HG02610 (cell line): ENCODE measurements at regions not wholly inside any gene's neighbourhood (a gene's known extent, or its start where the extent isn't known, plus 50 kb on each side); places are given as distances from the start of the nearest gene placed in this dataset.
"Not testable (repeated sequence)": the region's sequence is repeated elsewhere in the genome, so short reads cannot be mapped to it uniquely, and the experiment has no call there.

Experiments used
- ATAC-seq: cut with Tn5 transposase; IDR thresholded peaks from one replicate; pipeline ENCODE4 v1.9.1; 2021; ENCODE audit warnings: mild to moderate bottlenecking, moderate library complexity; ENCODE audit not compliant: unreplicated experiment

- no peak for ATAC-seq
Observed at GRCh38 chr9:38195737-38196161, 126.7 kb upstream of the SHB start.

DNA sequence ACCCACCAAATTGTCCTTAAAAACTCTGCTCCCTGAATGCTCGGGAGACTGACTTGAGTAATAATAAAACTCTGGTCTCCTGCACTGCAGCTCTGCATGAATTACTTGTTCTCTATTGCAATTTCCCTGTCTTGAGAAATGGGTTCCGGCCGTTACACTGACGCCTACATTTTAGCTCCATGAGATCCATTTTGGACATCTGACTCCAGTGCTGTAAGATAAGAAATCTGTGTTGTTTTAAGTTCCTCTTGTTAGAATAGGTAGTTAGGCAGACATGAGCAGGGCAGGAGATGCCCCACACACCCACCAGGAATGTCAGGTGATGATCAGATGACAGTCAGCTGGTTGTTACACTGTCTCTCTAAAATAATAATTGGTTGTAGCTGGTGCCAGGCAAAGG, 125.8 kb upstream of the SHB start:
- no peak for ATAC-seq

DNA sequence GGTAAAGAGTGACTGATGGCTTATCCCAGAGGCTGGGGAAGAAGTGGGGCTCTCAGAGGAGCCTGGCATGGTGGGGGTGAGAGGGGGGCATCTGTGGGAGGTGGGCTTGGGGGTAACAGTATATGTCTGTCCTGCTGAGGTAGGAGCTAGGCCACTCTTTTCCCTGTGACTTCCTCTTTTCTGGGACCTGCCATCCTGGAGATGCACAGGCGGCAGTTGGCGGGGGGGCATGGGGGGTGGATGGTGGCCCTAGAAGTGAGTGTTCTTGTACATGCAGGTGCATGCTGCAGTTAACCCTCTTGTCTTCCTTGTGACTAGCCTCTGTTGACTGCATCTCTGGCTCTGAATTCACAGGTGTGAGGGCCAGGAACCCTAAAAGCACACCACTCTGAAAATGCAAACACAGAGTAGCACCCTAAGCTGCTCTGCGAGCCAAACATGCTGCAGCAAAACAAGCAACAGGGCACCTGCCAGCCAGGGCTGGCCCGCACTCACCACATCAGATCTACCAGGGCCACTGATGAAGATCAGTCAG, 123.8 kb upstream of the SHB start:
- ATAC-seq, result no peak

- ATAC-seq, result no peak
Observed at GRCh38 chr9:38186404-38187115, 117.5 kb upstream of the SHB start.

DNA sequence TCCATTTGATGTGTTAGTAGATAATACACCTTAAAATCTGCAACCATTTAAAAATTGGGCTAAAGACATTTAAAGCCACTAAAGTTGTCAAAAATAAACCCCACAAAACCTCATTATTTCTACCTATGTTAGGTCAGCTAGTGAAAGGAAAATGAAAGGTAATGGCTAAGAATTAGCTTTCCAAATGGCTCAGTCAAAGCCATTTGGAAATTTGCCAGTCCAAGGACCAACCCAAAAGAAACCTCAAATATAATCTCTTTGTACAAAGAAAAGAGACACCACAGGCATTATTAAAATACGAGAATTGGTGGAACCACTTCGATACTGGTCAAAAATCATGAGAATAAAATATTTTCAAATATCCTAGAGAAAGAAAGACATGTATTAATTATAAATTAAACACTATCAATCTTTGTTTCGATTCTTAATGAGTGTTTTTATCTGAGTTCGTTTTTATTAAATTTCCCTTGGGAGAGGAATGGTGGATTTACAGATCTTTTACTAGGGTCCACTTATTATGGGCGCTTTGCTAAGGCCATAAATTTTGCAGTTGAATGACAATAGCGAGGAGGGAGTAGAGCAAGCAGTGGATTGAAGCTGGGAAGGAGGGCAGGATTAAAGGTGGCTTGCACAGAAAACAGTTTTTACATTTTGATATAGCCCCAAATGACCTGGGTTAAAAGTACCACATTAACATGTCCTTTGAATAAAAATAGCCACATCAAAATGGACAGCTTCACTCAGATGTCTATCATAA, 116.8 kb upstream of the SHB start:
- no peak for ATAC-seq

- no peak for ATAC-seq
Observed at GRCh38 chr9:38183994-38184568, 115.1 kb upstream of the SHB start.

GRCh38 chr9:38182321-38182720, 113.3 kb upstream of the SHB start:
- no peak for ATAC-seq

GRCh38 chr9:38181866-38182265, 112.8 kb upstream of the SHB start:
- ATAC-seq, result no peak

DNA sequence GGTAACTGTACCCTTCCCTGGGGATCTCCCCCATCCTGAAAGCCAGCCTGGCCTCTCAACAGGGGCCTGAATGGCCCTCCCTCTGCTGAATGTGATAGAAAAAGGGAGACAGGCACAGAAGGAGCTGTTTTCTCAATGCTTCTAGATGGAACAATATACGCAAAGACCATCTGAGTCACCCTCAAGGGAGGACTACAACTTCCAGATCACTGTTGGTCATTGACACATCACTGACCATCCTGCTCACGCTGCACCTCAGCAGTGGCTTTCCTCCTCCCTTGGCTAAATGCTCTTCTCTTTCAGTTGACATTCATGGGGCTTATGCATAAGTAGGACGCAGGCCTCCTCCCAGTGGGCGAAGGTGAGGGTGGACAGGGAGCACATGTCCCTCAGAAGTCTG, 112.2 kb upstream of the SHB start:
- ATAC-seq, result no peak

- ATAC-seq, result no peak
Observed at GRCh38 chr9:38180656-38181055, 111.6 kb upstream of the SHB start.

DNA sequence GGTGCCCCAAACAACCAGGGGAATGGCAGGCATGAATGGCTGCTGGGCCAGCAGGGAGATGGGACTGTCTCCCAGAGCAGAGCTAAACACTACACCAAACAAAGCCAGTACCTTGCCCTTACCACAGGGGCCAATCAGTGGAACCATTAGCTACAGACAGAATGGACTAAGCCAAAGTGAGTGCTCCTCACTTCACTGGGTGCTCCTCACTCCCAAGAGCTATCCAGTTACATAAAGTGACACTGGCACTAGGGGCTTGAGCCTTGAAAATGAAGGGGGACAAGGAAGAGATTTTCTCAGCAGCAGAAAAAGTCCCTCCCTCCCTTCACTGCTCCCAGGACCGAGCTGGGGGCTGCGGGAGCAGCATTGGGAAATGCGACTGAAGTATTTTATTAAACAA, 110.9 kb upstream of the SHB start:
- ATAC-seq, result no peak

GRCh38 chr9:38178237-38178636, 109.2 kb upstream of the SHB start:
- ATAC-seq, result no peak

DNA sequence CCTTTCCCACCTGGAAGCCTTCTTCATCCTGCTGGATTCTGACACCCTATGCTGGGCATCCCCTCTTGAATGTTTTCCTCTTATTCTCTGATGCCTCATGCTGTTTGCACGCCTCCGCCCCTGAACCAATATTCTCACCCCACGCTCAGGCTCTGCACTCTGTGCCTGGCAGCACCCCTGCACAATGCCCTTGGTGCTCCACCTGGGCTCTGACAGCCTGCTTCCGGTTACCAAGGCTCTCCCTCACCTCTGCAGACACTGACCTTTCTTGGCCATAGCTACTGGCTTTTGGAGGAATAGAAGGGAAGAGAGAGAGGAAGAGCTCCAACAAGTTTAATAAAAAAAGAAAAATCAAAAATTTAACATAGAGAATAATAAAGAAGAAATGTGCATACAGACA, 108.7 kb upstream of the SHB start:
- ATAC-seq, result no peak

- no peak for ATAC-seq
Observed at GRCh38 chr9:38176251-38176650, 107.2 kb upstream of the SHB start.

- no peak for ATAC-seq
Observed at GRCh38 chr9:38175423-38175822, 106.4 kb upstream of the SHB start.

- ATAC-seq, result no peak
Observed at GRCh38 chr9:38172586-38172985, 103.6 kb upstream of the SHB start.

DNA sequence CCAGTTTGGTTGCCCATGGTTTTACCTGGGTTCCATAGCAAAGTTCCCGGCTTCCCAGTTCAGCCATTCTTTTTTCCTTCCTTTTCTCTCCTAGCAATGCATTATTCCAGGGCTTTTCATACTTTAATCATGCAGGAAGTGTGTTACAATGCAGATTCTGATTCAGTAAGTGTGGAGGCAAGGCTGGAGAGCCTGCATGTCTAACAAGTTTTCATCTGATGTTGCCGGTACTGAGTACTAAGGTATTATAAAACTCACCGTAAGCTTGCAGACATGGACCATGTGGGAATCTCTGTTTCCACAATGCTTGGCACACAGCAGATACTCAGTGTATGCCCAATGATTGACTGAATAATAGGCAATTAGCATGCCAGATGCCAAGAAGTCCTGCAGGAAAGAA, 102.9 kb upstream of the SHB start:
- ATAC-seq, result no peak

- ATAC-seq, result no peak
Observed at GRCh38 chr9:38171538-38171884, 102.5 kb upstream of the SHB start.

DNA sequence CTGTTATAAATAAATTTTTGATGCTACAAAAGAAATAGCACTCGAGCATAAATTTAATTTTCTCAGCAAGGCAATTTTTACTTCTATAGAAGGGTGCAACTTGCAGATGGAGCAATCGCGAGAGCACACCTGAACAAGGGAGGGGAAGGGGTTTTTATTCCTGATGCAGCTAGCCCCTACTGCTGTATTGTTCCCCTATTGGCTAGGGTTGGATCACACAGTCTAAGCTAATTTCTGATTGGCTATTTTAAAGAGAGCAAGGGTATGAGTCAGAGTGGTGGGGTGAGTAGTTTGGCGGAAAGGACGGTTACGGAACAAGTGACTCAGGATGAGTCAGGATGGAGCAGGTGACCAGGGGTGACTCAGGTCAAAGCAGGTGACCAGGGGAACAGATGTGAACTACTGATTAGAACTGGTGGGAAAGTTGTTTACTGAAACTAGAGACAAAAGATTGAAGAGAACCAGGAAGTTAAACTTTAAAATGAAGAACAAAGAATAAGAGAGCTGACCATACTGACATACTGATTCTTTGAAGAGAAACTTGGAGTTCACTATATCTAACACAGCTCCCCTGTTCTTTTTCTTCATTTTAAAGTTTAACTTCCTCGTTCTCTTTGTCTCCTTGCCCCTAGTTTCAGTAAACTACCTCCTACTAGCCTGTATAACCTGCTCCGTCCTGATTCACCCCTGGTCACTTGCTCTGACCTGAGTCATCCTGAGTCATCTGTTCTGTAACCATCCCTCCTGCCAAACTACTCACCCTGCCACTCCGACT, 101.9 kb upstream of the SHB start:
- not testable (repeated sequence) for ATAC-seq

GRCh38 chr9:38170155-38170554, 101.1 kb upstream of the SHB start:
- not testable (repeated sequence) for ATAC-seq

DNA sequence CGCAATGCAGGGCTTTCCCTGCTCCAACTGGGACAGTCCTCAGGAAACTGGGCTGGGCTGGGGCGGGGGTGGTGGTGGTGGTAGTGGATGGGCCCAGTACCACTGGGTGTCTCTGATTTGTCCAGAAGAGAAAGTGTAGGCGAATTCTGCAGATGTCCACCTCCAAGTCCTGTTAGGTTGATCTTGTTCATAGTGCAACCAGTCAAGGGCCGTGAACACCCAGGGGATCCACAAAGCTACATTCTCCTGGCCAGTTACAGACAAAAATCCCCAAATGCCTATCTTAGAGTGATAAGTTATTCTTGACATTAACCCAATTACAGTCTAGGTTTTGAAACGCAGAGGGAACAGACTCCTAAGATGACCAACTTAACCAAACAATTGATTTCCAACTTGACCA, 97.5 kb upstream of the SHB start:
- no peak for ATAC-seq
